ENCODE measurements at regions not wholly inside any gene's neighbourhood (a gene's known extent, or its start where the extent isn't known, plus 50 kb on each side); places are given as distances from the start of the nearest gene placed in this dataset.

DNA sequence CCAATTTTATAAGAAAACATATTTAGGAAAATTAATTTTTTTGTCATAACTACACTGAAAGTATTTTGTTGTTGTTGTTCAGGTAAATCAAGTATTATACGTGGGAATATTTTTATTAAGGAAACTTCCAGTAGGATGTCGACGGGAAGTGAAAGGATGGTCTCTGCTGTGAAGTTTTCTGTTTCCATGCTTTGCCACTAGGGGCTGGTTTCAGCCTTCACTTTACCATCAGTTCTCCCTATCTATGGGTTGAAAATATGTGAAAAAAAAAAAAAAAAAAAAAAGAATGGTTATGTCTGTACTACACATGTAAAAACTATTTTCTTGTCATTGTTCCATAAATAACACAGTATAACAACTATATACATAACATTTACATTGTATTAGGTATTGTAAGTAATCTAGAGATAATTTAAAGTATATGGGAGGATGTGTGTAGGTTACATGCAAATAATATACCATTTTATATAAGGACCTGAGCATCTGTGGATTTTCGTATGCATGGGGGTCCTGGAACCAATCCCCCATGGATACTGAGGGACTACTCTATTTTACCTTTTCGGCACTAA is 136.7 kb downstream of the SMAD6 start:
- in situ Hi-C loops (cut with HindIII; ENCODE audit: low sequenced_read_pairs), result no loop called here
- peak; percentile 54 for DNase-seq (ENCODE audit: low read depth, low spot score)
- H3K4me3 ChIP-seq (ENCODE audit: low read depth, low read length), result no peak overlapping the region

DNA sequence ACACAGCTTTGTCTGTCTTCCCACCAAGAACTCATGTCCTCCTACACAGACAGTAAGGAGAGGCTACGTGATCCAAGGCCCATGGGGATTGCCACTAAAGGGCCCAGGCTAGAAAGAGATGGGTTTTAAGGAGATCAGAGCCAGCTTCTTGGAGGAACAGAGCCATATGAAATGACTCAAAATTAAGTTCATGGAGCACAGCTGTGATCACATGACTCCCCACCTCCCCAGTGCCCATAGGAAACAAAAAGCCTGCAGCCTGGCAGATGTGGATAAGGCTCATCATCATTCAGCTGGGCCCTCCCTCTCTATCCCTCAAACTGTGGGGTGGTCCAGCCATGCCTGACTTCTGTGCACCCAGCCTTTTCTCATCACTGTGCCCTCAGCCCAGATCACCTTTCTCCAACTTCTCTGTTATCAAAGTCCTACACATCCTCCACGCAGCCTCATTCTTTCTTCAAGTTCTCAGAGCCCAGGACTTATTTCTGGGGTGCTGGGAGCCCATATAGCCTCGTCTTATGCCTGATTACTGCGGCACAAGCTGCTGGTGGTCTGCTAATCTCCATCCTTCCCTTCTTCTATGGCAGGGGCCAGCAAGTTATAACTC is 137.6 kb downstream of the SMAD6 start:
- DNase-seq (ENCODE audit: low read depth, low spot score), result peak; percentile 3
- no peak overlapping the region for H3K4me3 ChIP-seq (ENCODE audit: low read depth, low read length)
- in situ Hi-C loops (cut with HindIII; ENCODE audit: low sequenced_read_pairs), result no loop called here
- TF ChIP-seq, protein P1, sequence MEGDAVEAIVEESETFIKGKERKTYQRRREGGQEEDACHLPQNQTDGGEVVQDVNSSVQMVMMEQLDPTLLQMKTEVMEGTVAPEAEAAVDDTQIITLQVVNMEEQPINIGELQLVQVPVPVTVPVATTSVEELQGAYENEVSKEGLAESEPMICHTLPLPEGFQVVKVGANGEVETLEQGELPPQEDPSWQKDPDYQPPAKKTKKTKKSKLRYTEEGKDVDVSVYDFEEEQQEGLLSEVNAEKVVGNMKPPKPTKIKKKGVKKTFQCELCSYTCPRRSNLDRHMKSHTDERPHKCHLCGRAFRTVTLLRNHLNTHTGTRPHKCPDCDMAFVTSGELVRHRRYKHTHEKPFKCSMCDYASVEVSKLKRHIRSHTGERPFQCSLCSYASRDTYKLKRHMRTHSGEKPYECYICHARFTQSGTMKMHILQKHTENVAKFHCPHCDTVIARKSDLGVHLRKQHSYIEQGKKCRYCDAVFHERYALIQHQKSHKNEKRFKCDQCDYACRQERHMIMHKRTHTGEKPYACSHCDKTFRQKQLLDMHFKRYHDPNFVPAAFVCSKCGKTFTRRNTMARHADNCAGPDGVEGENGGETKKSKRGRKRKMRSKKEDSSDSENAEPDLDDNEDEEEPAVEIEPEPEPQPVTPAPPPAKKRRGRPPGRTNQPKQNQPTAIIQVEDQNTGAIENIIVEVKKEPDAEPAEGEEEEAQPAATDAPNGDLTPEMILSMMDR (IDR thresholded peaks at IDR 0.05; ENCODE audit: low read depth, low read length), result no peak

More for the DNA sequence above, 136.7 kb downstream of the SMAD6 start:
- TF ChIP-seq, protein P1 (IDR thresholded peaks at IDR 0.05; ENCODE audit: low read depth, low read length), result peak; percentile 79

DNA sequence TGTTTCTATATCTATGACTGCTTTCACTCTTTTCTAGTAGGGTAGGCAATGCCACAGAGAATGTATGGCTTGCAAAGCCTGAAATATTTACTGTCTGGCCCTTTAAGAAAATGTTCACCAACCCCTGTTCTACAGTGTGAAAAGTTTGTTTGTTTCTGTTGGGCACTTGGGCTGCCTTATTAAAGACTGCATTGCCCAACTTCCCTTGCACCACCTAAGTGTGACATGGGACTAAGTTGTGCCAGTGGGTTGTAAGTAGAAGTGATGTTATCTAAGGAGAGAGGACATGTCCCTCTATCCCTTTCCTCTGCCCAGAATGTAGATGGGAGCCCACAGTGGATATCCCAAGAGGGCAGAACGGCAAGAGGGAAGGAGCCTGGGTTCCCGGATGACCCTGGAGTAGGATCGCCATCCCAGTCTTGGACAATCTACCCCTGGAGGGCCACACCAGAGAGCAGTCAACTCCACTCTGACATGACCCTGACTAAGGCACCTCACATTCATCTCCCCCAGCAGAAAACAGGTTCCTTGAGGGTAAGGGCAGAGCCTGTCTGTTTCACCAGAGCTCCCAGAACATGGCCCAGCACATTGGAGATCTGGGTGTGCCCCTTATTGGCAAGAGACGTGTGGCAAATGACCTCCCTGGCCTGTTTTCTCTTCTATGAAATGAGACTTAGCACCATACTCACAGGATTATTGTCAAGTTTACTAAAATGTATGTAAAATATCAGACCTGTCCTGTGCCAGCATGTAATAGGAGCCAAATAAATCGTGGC is 138.8 kb downstream of the SMAD6 start:
- H3K4me3 ChIP-seq (ENCODE audit: low read depth, low read length), result no peak overlapping the region
- TF ChIP-seq, protein P1 (IDR thresholded peaks at IDR 0.05; ENCODE audit: low read depth, low read length), result no peak
- no peak for DNase-seq (ENCODE audit: low read depth, low spot score)
- in situ Hi-C loops (cut with HindIII; ENCODE audit: low sequenced_read_pairs), result no loop called here

DNA sequence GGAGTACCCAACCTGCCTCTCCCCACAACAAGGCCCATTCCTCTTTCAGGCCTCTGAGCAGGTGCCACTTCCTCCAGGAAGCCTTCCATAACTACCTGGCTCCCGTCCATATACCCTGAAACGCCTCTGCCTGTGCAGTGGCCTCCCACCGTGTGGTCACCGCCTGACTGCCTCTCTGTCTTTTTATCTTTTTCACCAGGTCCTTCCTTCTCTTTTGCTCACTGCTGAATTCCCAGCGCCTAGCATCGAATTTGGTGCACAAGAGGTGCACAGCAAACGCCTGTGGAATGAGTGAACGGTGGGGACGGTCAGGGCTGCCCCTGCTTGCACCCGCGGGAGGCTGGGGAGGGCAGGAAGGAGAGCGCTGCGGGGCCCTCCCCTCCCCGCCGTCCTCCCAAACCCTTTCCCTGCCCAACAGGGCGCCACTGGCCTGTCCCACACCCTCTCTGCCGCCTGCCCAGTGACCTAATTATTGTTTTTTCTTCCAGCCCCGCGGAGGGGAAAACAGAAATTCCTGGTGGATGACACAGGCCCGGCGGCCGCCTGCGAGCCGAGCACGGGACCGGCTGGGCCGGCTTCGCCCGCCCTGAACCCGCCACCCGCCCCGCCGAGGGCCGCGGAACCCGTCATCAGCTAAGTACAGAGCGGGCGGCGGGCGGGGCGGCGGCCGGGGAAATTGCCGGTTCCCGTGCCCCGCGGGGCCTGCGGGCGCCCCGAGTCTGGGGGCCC is 140.1 kb downstream of the SMAD6 start:
- in situ Hi-C loops (cut with HindIII; ENCODE audit: low sequenced_read_pairs), result no loop called here
- peak; percentile 95 for DNase-seq (ENCODE audit: low read depth, low spot score)
- TF ChIP-seq, protein P1 (IDR thresholded peaks at IDR 0.05; ENCODE audit: low read depth, low read length), result no peak
- H3K4me3 ChIP-seq (ENCODE audit: low read depth, low read length), result peak overlapping the region; percentile 29

DNA sequence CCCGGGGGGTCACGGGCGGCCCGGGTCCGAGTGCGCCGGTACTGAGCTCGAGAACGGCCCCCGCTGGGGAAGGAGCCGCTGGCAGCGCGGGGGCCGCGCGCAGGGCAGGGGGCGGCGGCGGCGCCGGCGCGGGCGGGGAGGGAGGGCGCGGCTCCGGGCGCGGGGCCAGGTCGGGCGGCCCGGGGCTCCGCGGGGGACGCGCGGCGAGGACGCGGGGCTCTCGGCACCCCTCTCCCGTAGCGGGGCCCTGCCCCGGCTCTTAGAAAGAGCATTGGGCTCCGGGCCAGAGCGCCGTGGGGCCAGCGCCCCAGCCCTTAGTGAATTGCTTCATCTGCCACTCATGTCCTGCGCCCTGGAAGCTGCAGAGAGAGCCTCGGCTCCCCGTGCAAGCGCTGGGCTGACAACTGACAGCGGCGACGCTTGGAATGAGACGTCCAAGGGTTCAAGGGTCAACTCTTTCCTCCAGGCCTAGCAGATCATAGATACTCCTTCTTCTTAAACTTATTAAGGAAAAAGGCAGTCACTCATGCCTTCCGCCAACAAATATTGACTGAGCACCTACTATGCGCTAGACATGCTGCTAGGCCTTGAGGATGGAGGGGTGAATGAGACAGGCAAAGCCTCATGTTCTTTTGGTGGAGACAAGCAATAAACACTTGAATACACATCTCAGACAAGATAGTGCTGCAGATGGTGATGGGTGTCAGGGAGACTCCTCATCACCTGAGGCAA is 140.8 kb downstream of the SMAD6 start:
- DNase-seq (ENCODE audit: low read depth, low spot score), result peak; percentile 70
- TF ChIP-seq, protein P1 (IDR thresholded peaks at IDR 0.05; ENCODE audit: low read depth, low read length), result no peak
- in situ Hi-C loops (cut with HindIII; ENCODE audit: low sequenced_read_pairs), result no loop called here
- H3K4me3 ChIP-seq (ENCODE audit: low read depth, low read length), result peak overlapping the region; percentile 34

DNA sequence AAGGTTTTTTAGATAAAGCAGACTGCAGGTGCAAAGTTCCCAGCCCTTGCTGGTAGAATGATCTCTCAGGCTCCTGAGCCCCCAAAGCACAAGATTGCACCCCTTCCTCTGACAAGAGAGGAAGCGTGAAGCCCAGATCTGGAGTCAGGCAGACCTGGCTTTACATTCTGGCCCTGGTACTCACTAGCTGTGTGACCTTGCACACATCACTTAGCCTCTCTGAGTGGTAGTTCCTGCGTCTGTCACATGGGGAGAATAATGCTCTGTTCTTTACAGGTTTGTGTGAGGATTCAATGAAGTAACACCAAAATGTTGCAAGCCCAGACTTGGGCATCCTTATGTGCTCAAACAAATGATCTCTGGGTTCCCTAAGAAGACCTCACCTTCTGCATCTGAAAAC is 141.5 kb downstream of the SMAD6 start:
- in situ Hi-C loops (cut with HindIII; ENCODE audit: low sequenced_read_pairs), result no loop called here
- H3K4me3 ChIP-seq (ENCODE audit: low read depth, low read length), result no peak overlapping the region
- TF ChIP-seq, protein P1 (IDR thresholded peaks at IDR 0.05; ENCODE audit: low read depth, low read length), result no peak
- DNase-seq (ENCODE audit: low read depth, low spot score), result no peak

Data from astrocyte of the spinal cord (primary cell).